Stimulated activated memory B cell treated with anti-CD40 and anti-IgM and Interleukin-4, amounts not matched to agents 10 μg/mL and 1 μg/mL and 100 μg/mL, for 72 hours (primary cell): ENCODE measurements at regions not wholly inside any gene's neighbourhood (a gene's known extent, or its start where the extent isn't known, plus 50 kb on each side); places are given as distances from the start of the nearest gene placed in this dataset.
"Not testable (repeated sequence)": the region's sequence is repeated elsewhere in the genome, so short reads cannot be mapped to it uniquely, and the experiment has no call there.

Experiments used
- ATAC-seq: fragments of 150-1000 bp; cut with Tn5 transposase; 2 replicates; pipeline ENCODE4 v1.10.0; 2021
- H3K27ac Mint-ChIP-seq: one replicate; pipeline ENCODE4 v1.8.0; 2022; ENCODE audit warnings: mild to moderate bottlenecking, mixed read lengths
- H3K27me3 Mint-ChIP-seq: one replicate; pipeline ENCODE4 v1.8.0; 2022; ENCODE audit warnings: mixed read lengths
- H3K36me3 Mint-ChIP-seq: one replicate; pipeline ENCODE4 v1.8.0; 2022; ENCODE audit warnings: mixed read lengths
- H3K4me1 Mint-ChIP-seq: one replicate; pipeline ENCODE4 v1.8.0; 2022; ENCODE audit warnings: mixed read lengths
- H3K4me3 Mint-ChIP-seq: one replicate; pipeline ENCODE4 v1.8.0; 2022; ENCODE audit warnings: mild to moderate bottlenecking, moderate library complexity, mixed read lengths
- H3K9me3 Mint-ChIP-seq: one replicate; pipeline ENCODE4 v1.8.0; 2022; ENCODE audit warnings: mixed read lengths

DNA sequence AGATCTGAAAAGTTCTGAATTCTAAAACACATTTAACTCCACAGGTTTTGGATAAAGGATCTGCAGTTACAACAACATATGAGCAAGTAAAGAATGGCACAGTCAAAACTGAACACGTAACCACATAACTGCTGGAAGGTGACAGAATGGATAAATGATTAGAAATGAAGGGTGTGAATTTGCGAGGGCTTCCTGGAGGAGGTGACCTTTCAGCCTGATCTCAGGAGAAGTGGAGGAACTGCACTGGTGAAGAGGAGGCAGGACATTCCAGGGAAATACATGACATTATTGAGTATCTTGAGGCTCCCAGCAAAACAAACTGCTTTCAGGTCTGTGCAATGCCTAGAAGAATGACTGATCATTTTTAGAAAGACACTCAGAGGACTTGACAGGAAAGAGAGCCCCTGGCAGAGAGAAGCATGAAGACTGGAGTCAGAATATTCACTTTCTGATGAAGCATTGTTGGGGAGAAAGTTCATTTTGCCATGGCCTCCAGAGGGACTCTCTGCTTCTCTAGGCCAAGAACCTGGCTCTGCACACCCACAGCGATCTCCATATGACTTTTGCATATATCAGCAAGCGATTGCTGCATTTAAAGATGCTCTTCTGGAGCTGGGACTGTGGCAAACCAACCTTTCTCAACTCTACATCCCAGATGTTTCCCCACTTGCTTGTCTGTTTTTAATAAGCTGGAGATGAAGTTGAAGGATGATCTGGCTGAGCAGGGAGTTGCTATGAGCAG, 122.7 kb upstream of the FAM78B start:
- Mint-ChIP-seq H3K4me3 (no peak overlapping the region), H3K27me3 (peaks cover 19% of the 10 kb centered on the region), H3K36me3 (no peaks in the 10 kb centered on the region), H3K27ac (no peak overlapping the region), H3K9me3 (no peaks in the 10 kb centered on the region), H3K4me1 (no peaks in the 10 kb centered on the region)
- ATAC-seq = no peak

GRCh38 chr1:166295656-166296055, 128.9 kb upstream of the FAM78B start:
- Mint-ChIP-seq H3K27me3 (peaks cover 9% of the 10 kb centered on the region), H3K4me3 (no peak overlapping the region), H3K27ac (no peak overlapping the region), H3K36me3 (no peaks in the 10 kb centered on the region), H3K4me1 (no peaks in the 10 kb centered on the region), H3K9me3 (no peaks in the 10 kb centered on the region)
- no peak for ATAC-seq

GRCh38 chr1:166297993-166298392, 131.2 kb upstream of the FAM78B start:
- H3K4me1 Mint-ChIP-seq = no peaks in the 10 kb centered on the region
- no peaks in the 10 kb centered on the region for H3K36me3 Mint-ChIP-seq
- peak; percentile 32 for ATAC-seq
- H3K27me3 Mint-ChIP-seq = no peaks in the 10 kb centered on the region
- H3K9me3 Mint-ChIP-seq = no peaks in the 10 kb centered on the region
- H3K27ac Mint-ChIP-seq = no peak overlapping the region
- H3K4me3 Mint-ChIP-seq = no peak overlapping the region

DNA sequence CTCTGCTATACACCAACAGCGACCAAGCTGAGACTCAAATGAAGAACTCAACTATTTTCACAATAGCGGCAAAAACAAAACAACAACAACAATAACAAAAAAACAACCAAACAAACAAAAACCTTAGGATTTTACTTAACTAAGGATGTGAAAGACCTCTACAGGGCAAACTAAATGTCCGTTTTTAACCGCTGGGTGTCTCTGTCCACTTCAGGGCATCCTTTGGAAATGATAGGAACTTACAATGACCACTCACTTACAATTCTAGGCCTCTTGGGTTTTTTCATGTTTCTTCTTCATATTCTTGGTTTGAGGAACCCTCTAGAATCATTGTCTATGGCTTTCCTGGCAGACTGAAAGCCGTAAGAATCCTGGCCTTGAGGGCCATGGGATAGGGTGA, 134.0 kb upstream of the FAM78B start:
- Mint-ChIP-seq H3K27me3 (no peaks in the 10 kb centered on the region), H3K4me3 (no peak overlapping the region), H3K36me3 (no peaks in the 10 kb centered on the region), H3K9me3 (peaks cover 2% of the 10 kb centered on the region), H3K4me1 (no peaks in the 10 kb centered on the region), H3K27ac (no peak overlapping the region)
- no peak for ATAC-seq

DNA sequence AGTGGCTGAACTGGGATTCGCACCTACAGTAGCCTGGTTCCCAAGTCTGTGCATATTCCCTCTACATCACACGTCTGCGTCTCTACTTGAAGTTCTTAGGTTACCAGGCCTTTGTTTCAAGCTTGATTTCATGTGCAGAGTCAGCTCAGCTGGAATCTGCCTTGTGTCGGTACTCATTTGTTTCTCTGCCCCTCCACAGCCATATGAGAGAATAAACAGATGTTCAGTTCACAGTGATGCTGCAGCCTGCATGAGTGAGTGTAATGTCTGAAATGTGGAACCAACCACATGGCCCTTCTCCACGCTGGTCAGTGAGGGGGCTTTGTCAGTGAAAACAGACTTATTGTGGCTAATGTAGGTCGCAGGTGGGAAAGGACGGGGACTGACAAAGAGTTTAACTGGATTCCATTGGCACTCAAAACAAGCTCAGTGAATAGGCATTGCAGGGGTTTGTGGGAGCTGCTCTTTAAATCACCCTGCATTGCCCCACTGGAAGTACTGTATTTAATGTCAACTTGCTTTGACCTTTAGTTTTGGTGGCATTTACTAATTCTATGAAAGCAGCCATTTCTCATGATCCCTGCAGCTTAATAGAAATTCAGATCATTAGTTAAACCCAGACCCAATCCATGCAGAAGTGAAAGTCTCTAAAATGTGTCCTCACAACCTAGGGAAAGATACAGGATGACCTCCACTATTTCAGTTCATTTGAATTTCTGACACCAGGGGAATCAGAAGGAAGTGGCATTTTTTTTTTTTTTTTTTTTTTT, 136.4 kb upstream of the FAM78B start:
- Mint-ChIP-seq H3K27ac (no peak overlapping the region), H3K4me3 (no peak overlapping the region), H3K36me3 (no peaks in the 10 kb centered on the region), H3K9me3 (peaks cover 3% of the 10 kb centered on the region), H3K4me1 (no peaks in the 10 kb centered on the region), H3K27me3 (no peaks in the 10 kb centered on the region)
- ATAC-seq = peak; percentile 73

DNA sequence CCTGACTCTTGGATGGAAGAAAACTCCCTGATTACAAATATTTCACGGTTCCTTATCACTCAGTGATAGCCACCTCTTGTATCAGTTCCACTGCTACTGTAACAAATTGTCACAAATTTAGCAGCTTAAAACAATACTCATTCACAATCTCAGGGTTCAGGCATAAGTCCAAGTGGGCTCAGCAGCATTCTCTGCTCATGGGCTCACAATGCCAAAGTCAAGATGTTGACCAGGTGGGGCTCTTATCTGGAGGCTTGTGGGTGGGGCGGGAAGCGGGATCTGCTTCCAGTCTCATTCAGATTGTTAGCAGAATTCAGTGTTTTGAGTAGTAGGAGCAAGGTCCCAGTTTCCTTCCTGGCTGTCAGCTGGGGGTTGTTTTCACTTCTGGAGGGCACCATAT, 137.3 kb upstream of the FAM78B start:
- no peak overlapping the region for H3K4me3 Mint-ChIP-seq
- H3K36me3 Mint-ChIP-seq = no peaks in the 10 kb centered on the region
- H3K9me3 Mint-ChIP-seq = peaks cover 3% of the 10 kb centered on the region
- ATAC-seq = no peak
- no peak overlapping the region for H3K27ac Mint-ChIP-seq
- H3K4me1 Mint-ChIP-seq = no peaks in the 10 kb centered on the region
- H3K27me3 Mint-ChIP-seq = no peaks in the 10 kb centered on the region

DNA sequence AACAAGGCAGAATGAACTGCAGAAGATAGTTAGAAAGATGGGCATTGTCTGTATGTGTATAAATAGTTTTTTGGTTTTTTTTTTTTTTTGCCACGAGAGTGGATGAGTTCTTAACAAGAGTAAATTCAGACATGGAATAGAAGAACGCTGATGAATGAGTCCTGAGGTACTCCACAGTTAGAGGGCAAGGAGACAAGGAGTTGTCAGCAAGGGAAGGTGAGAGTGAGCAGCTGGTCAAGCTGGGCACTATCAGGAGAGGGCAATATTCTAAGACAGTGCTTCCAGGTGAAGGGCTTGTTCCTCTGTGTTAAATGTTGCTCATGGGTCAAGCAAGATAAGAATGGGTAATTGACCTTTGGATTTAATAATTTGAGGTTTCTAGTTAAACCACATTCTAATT, 138.6 kb upstream of the FAM78B start:
- no peak for ATAC-seq

DNA sequence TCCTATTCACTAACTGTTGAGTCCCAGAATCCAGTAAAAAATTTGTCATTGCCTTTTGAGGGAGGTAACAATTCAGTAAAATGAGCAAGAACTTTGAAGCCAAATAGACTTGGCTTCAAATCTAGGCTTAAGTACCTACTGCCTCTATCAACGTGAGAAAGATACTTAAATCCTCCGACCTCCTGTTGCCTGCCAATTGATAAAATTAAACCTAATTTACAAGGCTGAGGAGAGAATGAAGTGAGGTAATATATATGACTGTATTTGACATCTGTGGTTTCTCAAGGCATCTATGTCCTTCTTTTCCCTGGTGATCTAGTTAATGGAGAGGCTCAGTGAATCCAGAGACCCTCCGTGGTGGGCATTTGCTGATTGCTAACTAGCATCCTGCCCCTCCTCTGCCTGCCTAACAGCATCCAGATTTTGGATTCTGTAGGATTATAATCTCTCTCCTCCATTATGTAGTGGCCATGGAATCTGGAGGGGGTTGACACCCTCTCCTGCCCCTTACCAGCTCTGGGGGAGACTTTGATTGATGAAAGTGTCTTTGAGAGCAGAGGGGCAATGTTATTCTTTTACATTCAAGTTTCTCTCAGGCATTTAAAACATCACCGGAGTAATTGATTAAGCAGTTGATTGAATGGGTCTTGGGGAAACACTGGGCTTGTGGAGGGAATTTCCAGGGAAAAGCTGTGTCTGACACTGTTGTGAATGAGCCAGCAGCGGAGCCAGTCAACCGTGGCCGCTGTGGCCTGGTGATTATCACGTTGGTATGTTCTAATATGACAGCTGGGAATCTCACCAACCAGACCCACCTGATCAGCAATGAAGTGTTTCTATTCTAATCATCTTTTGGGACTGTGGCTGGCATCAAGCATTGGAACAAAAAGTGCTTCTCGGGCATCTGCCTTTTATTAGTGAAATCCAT, 140.7 kb upstream of the FAM78B start:
- H3K27ac Mint-ChIP-seq = no peak overlapping the region
- no peak for ATAC-seq
- H3K4me3 Mint-ChIP-seq = no peak overlapping the region
- H3K36me3 Mint-ChIP-seq = no peaks in the 10 kb centered on the region
- H3K27me3 Mint-ChIP-seq = no peaks in the 10 kb centered on the region
- H3K9me3 Mint-ChIP-seq = peaks cover 3% of the 10 kb centered on the region
- no peaks in the 10 kb centered on the region for H3K4me1 Mint-ChIP-seq

More for the DNA sequence above, 138.6 kb upstream of the FAM78B start:
- Mint-ChIP-seq H3K4me1 (no peaks in the 10 kb centered on the region), H3K4me3 (no peak overlapping the region), H3K9me3 (peaks cover 3% of the 10 kb centered on the region), H3K36me3 (no peaks in the 10 kb centered on the region), H3K27ac (no peak overlapping the region), H3K27me3 (no peaks in the 10 kb centered on the region)

- not testable (repeated sequence) for H3K36me3 Mint-ChIP-seq, ATAC-seq, H3K4me1 Mint-ChIP-seq, H3K4me3 Mint-ChIP-seq, H3K27ac Mint-ChIP-seq, H3K9me3 Mint-ChIP-seq
- peaks cover 23% of the 10 kb centered on the region for H3K27me3 Mint-ChIP-seq
These were observed 149.5 kb upstream of the FAM78B start for GRCh38 chr1:166316306-166316705.

DNA sequence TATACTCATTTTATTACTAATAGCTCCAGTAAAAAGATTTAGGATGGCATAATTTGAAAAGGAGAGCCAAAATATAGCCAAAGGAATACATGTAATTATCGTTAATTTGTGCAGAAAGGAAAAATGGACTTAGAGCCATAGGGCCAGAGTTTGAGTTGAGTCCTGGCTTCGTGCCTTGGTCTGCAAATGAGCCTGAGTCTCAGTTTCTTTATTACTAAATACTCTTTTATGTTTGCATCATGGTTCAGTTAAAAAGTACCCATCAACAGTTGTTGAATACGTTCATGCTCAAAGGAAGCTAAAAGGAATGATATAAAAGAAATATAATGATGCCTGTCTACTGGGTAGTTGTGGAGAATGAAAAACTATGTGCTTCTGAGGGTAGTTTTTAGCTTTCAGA, 155.7 kb upstream of the FAM78B start:
- Mint-ChIP-seq H3K9me3 (peaks cover under 1% of the 10 kb centered on the region), H3K4me1 (no peaks in the 10 kb centered on the region), H3K4me3 (no peak overlapping the region), H3K36me3 (no peaks in the 10 kb centered on the region), H3K27me3 (peaks cover 27% of the 10 kb centered on the region), H3K27ac (no peak overlapping the region)
- no peak for ATAC-seq

DNA sequence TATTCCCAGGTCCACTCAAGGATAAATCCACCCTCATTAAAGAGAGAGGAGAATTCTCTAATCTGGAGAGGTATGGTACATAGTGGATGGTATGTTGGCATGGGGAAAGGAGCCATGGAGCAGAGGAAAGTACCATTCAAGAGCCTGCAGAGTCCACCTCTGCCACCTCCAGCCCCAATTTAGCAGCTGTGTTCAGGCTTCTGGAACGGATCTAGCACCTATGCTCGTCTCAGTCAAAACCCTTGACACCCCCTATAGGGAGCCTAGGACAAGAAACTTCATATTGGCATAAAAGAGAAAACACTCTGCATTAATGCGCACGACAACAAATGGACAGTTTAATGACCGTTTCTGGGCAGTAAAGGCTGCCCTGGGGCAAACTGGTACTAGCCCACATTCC, 161.1 kb upstream of the FAM78B start:
- no peaks in the 10 kb centered on the region for H3K36me3 Mint-ChIP-seq
- H3K27me3 Mint-ChIP-seq = peaks cover 10% of the 10 kb centered on the region
- H3K27ac Mint-ChIP-seq = no peak overlapping the region
- no peak for ATAC-seq
- no peaks in the 10 kb centered on the region for H3K9me3 Mint-ChIP-seq
- no peak overlapping the region for H3K4me3 Mint-ChIP-seq
- H3K4me1 Mint-ChIP-seq = no peaks in the 10 kb centered on the region

DNA sequence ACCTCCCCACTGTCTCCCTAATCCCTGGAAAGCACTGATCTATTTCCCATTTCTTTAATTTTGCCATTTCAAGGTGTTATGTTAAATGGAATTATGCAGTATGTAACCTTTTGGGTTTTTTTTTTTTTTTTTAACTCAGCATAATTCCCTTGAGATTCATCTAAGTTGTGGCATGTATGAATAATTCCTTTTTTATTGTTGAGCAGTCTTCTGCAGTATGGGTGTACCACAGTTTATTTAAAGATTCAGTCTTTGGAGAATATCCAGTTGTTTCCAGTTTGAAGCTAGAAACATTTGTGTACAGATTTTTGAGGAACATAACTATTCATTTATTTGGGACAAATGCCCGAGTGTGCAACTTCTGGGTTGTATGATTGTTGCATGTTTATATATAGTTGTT, 162.2 kb upstream of the FAM78B start:
- H3K9me3 Mint-ChIP-seq = no peaks in the 10 kb centered on the region
- ATAC-seq = no peak
- no peak overlapping the region for H3K4me3 Mint-ChIP-seq
- H3K27me3 Mint-ChIP-seq = peaks cover 10% of the 10 kb centered on the region
- no peaks in the 10 kb centered on the region for H3K36me3 Mint-ChIP-seq
- H3K4me1 Mint-ChIP-seq = no peaks in the 10 kb centered on the region
- no peak overlapping the region for H3K27ac Mint-ChIP-seq

- H3K27me3 Mint-ChIP-seq = peaks cover 19% of the 10 kb centered on the region
- H3K36me3 Mint-ChIP-seq = no peaks in the 10 kb centered on the region
- no peak overlapping the region for H3K27ac Mint-ChIP-seq
- no peak overlapping the region for H3K4me3 Mint-ChIP-seq
- no peaks in the 10 kb centered on the region for H3K9me3 Mint-ChIP-seq
- H3K4me1 Mint-ChIP-seq = no peaks in the 10 kb centered on the region
- no peak for ATAC-seq
These were observed 163.3 kb upstream of the FAM78B start for GRCh38 chr1:166330096-166330495.

GRCh38 chr1:166338105-166338504, 171.3 kb upstream of the FAM78B start:
- H3K4me3 Mint-ChIP-seq = no peak overlapping the region
- H3K9me3 Mint-ChIP-seq = peaks cover 2% of the 10 kb centered on the region
- H3K36me3 Mint-ChIP-seq = no peaks in the 10 kb centered on the region
- no peak overlapping the region for H3K27ac Mint-ChIP-seq
- peaks cover 19% of the 10 kb centered on the region for H3K27me3 Mint-ChIP-seq
- no peaks in the 10 kb centered on the region for H3K4me1 Mint-ChIP-seq
- ATAC-seq = no peak

DNA sequence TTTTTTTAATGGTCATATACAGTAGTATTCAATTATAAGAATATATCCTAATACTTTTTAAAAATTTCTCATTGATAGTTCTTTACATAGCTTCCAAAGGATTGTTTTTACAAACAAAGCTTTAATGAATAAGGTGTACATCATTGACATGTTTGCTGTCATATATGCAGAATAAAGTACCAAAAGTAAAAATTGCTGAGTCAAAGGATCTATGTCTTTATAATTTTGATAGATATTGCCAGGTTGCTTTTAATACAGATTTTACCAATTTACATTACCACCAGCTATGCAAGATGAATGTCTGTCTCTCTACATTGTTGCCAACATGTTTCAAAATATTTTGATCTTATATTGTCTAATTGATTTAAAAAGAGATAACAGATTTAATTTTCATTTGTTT, 173.9 kb upstream of the FAM78B start:
- H3K9me3 Mint-ChIP-seq = peaks cover 2% of the 10 kb centered on the region

More for the DNA sequence above, 173.9 kb upstream of the FAM78B start:
- no peak overlapping the region for H3K27ac Mint-ChIP-seq
- no peak overlapping the region for H3K4me3 Mint-ChIP-seq
- H3K36me3 Mint-ChIP-seq = no peaks in the 10 kb centered on the region
- ATAC-seq = no peak
- H3K4me1 Mint-ChIP-seq = no peaks in the 10 kb centered on the region
- H3K27me3 Mint-ChIP-seq = peaks cover 4% of the 10 kb centered on the region
